ENCODE measurements at regions not wholly inside any gene's neighbourhood (a gene's known extent, or its start where the extent isn't known, plus 50 kb on each side); places are given as distances from the start of the nearest gene placed in this dataset.

GRCh38 chr6:126607289-126607688 is 267.4 kb downstream of the CENPW start:
- DNase-seq (ENCODE audit: extremely low spot score), result no peak
- POLR2A ChIA-PET, result no interaction called here
- TF ChIP-seq LEF1 (IDR thresholded peaks at IDR 0.05; ENCODE audit: borderline replicate concordance) (no peak), ELF4 (IDR thresholded peaks at IDR 0.05) (no peak), FOXM1 (IDR thresholded peaks at IDR 0.05; ENCODE audit: borderline replicate concordance) (no peak), ZNF384 (IDR thresholded peaks at IDR 0.05) (no peak), TARDBP (IDR thresholded peaks at IDR 0.05) (no peak), CTBP1 (IDR thresholded peaks at IDR 0.05; ENCODE audit: borderline replicate concordance) (no peak), HDGF (IDR thresholded peaks at IDR 0.05; ENCODE audit: borderline replicate concordance) (no peak), BHLHE40 (IDR thresholded peaks at IDR 0.05; ENCODE audit: borderline replicate concordance) (no peak), FOXK2 (IDR thresholded peaks at IDR 0.05) (no peak), SUZ12 (IDR thresholded peaks at IDR 0.05) (no peak), NFRKB (IDR thresholded peaks at IDR 0.05) (no peak), FOXA1 (IDR thresholded peaks at IDR 0.05) (no peak), ARNT (IDR thresholded peaks at IDR 0.05) (no peak), SP1 (IDR thresholded peaks at IDR 0.05) (no peak)
- TF ChIP-seq, protein P1, sequence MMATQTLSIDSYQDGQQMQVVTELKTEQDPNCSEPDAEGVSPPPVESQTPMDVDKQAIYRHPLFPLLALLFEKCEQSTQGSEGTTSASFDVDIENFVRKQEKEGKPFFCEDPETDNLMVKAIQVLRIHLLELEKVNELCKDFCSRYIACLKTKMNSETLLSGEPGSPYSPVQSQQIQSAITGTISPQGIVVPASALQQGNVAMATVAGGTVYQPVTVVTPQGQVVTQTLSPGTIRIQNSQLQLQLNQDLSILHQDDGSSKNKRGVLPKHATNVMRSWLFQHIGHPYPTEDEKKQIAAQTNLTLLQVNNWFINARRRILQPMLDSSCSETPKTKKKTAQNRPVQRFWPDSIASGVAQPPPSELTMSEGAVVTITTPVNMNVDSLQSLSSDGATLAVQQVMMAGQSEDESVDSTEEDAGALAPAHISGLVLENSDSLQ (IDR thresholded peaks at IDR 0.05), result no peak
- CTCF ChIA-PET, result no interaction called here

GRCh38 chr6:126608681-126609080 is 268.8 kb downstream of the CENPW start:
- ChIA-PET POLR2A (no interaction called here), CTCF (no interaction called here)
- TF ChIP-seq ZNF384 (IDR thresholded peaks at IDR 0.05) (no peak), TARDBP (IDR thresholded peaks at IDR 0.05) (no peak), L3MBTL2 (conservative IDR thresholded peaks at IDR 0.05) (no peak), ARNT (IDR thresholded peaks at IDR 0.05) (no peak), FOXA1 (IDR thresholded peaks at IDR 0.05) (no peak), FOXM1 (IDR thresholded peaks at IDR 0.05; ENCODE audit: borderline replicate concordance) (no peak), SUZ12 (IDR thresholded peaks at IDR 0.05) (no peak), ELF4 (IDR thresholded peaks at IDR 0.05) (no peak), HDGF (IDR thresholded peaks at IDR 0.05; ENCODE audit: borderline replicate concordance) (no peak), LEF1 (IDR thresholded peaks at IDR 0.05; ENCODE audit: borderline replicate concordance) (no peak), BHLHE40 (IDR thresholded peaks at IDR 0.05; ENCODE audit: borderline replicate concordance) (no peak)
- TF ChIP-seq, protein P1 (IDR thresholded peaks at IDR 0.05), result no peak
- DNase-seq (ENCODE audit: extremely low spot score), result no peak

GRCh38 chr6:126614642-126615504 is 275.0 kb downstream of the CENPW start:
- ChIA-PET POLR2A (no interaction called here), CTCF (interaction anchor here (1.0 kb wide), 1 partner anchor 13 kb away, joined by 3 read pairs; no protein-coding TSS in a partner anchor)
- TF ChIP-seq ZNF384 (IDR thresholded peaks at IDR 0.05) (no peak), LEF1 (IDR thresholded peaks at IDR 0.05; ENCODE audit: borderline replicate concordance) (no peak), ELF4 (IDR thresholded peaks at IDR 0.05) (no peak), FOXM1 (IDR thresholded peaks at IDR 0.05; ENCODE audit: borderline replicate concordance) (no peak), FOXA1 (IDR thresholded peaks at IDR 0.05) (no peak), HDGF (IDR thresholded peaks at IDR 0.05; ENCODE audit: borderline replicate concordance) (no peak), SUZ12 (IDR thresholded peaks at IDR 0.05) (no peak), FOXK2 (IDR thresholded peaks at IDR 0.05) (no peak), L3MBTL2 (conservative IDR thresholded peaks at IDR 0.05) (no peak), TARDBP (IDR thresholded peaks at IDR 0.05) (no peak)
- TF ChIP-seq, protein P1 (IDR thresholded peaks at IDR 0.05), result no peak
- DNase-seq (ENCODE audit: extremely low spot score), result no peak

GRCh38 chr6:126616866-126617265 is 277.0 kb downstream of the CENPW start:
- ChIA-PET CTCF (no interaction called here), POLR2A (no interaction called here)
- no peak for DNase-seq (ENCODE audit: extremely low spot score)
- TF ChIP-seq LEF1 (IDR thresholded peaks at IDR 0.05; ENCODE audit: borderline replicate concordance) (no peak), TARDBP (IDR thresholded peaks at IDR 0.05) (no peak), FOXM1 (IDR thresholded peaks at IDR 0.05; ENCODE audit: borderline replicate concordance) (no peak), SP1 (IDR thresholded peaks at IDR 0.05) (no peak), L3MBTL2 (conservative IDR thresholded peaks at IDR 0.05) (no peak), HDGF (IDR thresholded peaks at IDR 0.05; ENCODE audit: borderline replicate concordance) (no peak), ARNT (IDR thresholded peaks at IDR 0.05) (no peak), ELF4 (IDR thresholded peaks at IDR 0.05) (no peak), CTBP1 (IDR thresholded peaks at IDR 0.05; ENCODE audit: borderline replicate concordance) (no peak), BHLHE40 (IDR thresholded peaks at IDR 0.05; ENCODE audit: borderline replicate concordance) (no peak), FOXA1 (IDR thresholded peaks at IDR 0.05) (no peak)
- TF ChIP-seq, protein P1 (IDR thresholded peaks at IDR 0.05), result no peak

DNA sequence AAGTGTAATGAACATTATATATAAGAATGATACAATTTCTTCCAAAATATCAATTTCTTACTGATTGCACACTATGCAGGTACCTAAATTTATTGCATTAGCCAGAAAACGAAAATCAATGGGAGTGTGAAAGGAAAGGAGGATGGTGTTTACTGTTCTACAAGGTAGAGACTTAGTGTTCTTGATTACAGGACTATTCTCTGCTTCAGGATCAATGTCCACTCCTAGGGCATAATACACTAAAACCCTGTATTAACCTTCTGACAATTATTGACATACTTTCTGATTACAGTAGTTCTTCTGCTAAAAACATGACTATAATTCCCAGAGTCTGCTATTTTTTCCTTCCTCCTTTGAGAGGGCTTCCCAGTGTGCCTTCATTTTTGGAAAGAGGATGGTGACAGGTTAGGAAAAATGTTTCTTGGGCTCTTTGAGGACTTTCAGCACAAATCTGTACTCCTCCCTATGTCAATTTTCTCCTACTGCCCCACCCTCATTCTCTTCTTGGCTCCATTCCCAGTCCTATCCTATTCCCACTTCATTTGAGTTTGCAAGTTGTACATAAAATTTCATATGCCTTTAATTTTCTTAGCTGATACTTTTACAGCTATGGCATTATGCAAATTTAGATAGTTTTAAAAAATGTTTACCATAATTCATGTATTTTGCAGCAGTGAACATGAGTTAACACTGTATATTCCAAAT is 278.9 kb downstream of the CENPW start:
- no peak for DNase-seq (ENCODE audit: extremely low spot score)
- no peak for TF ChIP-seq L3MBTL2 (conservative IDR thresholded peaks at IDR 0.05)
- TF ChIP-seq FOXM1 (IDR thresholded peaks at IDR 0.05; ENCODE audit: borderline replicate concordance), result no peak
- no peak for TF ChIP-seq CTBP1 (IDR thresholded peaks at IDR 0.05; ENCODE audit: borderline replicate concordance)
- TF ChIP-seq TARDBP (IDR thresholded peaks at IDR 0.05), result no peak
- POLR2A ChIA-PET, result no interaction called here
- CTCF ChIA-PET, result no interaction called here

Data from HEK293T (cell line).